ENCODE measurements at regions not wholly inside any gene's neighbourhood (a gene's known extent, or its start where the extent isn't known, plus 50 kb on each side); places are given as distances from the start of the nearest gene placed in this dataset.
A peak's percentile ranks its signal among the peaks of the same experiment; 100 is the strongest.

- no peak overlapping the region for H3K4me3 ChIP-seq (replicated peaks in 1 of 3; ENCODE audit: insufficient read depth in 1 of 3, low read depth in 1 of 3, low read length in 3 of 3)
- FAIRE-seq (no peak), DNase-seq (ENCODE audit: low read depth, low spot score) (no peak)
- no peaks in the 10 kb centered on the region for H3K9me3 ChIP-seq (replicated peaks; ENCODE audit: control insufficient read depth, insufficient read depth, low read length)
- H3K9me1 ChIP-seq (replicated peaks; ENCODE audit: control insufficient read depth, extremely low read depth, insufficient read depth, low read length), result no peaks in the 10 kb centered on the region
- peak overlapping the region; percentile 24 for H2AFZ ChIP-seq (ENCODE audit: low read depth, low read length)
- no peaks in the 10 kb centered on the region for H4K20me1 ChIP-seq (replicated peaks; ENCODE audit: control insufficient read depth, extremely low read depth, insufficient read depth, low read length)
- BruUV-seq (replicated peaks), result no TSS peak
- TF ChIP-seq MAX (IDR thresholded peaks at IDR 0.05; ENCODE audit: insufficient read depth, insufficient read length) (no peak), CTCF (IDR thresholded peaks at IDR 0.05; ENCODE audit: extremely low read depth in 1 of 2, insufficient read depth in 1 of 2, low read depth in 1 of 2, low read length in 2 of 2) (no peak)
- H3K27ac ChIP-seq (ENCODE audit: insufficient read depth, low read depth, low read length), result no peak overlapping the region
- CTCF ChIA-PET, result interaction anchor here (1.5 to 2.2 kb wide), 4 partner anchors 14 to 64 kb away, joined by 3 to 9 read pairs (median 7); no protein-coding TSS in a partner anchor
- no peaks in the 10 kb centered on the region for H3K27me3 ChIP-seq (ENCODE audit: control insufficient read depth in 2 of 2, insufficient read depth in 2 of 2, low read length in 2 of 2)
- dilution Hi-C loops (cut with MboI; ENCODE audit: extremely low pct_ligation_motif_present, low sequenced_read_pairs), result no loop called here
- H3K9ac ChIP-seq (replicated peaks; ENCODE audit: extremely low read depth, insufficient read depth, low read length), result no peak overlapping the region
- intact Hi-C loops (cut with micrococcal nuclease), result no loop called here
- no peak overlapping the region for H3K4me2 ChIP-seq (ENCODE audit: insufficient read depth, low read length)
- no peaks in the 10 kb centered on the region for H3K79me2 ChIP-seq (ENCODE audit: control insufficient read depth, insufficient read depth, low read length)
- POLR2A ChIA-PET, result no interaction called here
- H3K4me1 ChIP-seq (ENCODE audit: control insufficient read depth, extremely low read depth, insufficient read depth, low read length), result peaks cover 2% of the 10 kb centered on the region
- H3K36me3 ChIP-seq (ENCODE audit: control insufficient read depth in 2 of 2, extremely low read depth in 1 of 2, insufficient read depth in 2 of 2, low read length in 2 of 2), result no peaks in the 10 kb centered on the region
These were observed 67.5 kb upstream of the LCTL start for GRCh38 chr15:66633041-66633937.

- no peaks in the 10 kb centered on the region for H3K9me3 ChIP-seq (replicated peaks; ENCODE audit: control insufficient read depth, insufficient read depth, low read length)
- H3K9me1 ChIP-seq (replicated peaks; ENCODE audit: control insufficient read depth, extremely low read depth, insufficient read depth, low read length), result no peaks in the 10 kb centered on the region
- no peaks in the 10 kb centered on the region for H4K20me1 ChIP-seq (replicated peaks; ENCODE audit: control insufficient read depth, extremely low read depth, insufficient read depth, low read length)
- H3K4me1 ChIP-seq (ENCODE audit: control insufficient read depth, extremely low read depth, insufficient read depth, low read length), result peaks cover 7% of the 10 kb centered on the region
- ChIA-PET CTCF (interaction anchor here (1.5 to 2.2 kb wide), 3 partner anchors 15 to 64 kb away, joined by 3 to 9 read pairs (median 5); no protein-coding TSS in a partner anchor), POLR2A (no interaction called here)
- intact Hi-C loops (cut with micrococcal nuclease) (no loop called here), dilution Hi-C loops (cut with MboI; ENCODE audit: extremely low pct_ligation_motif_present, low sequenced_read_pairs) (no loop called here)
- BruUV-seq (replicated peaks), result no TSS peak
- no peak overlapping the region for H3K27ac ChIP-seq (ENCODE audit: insufficient read depth, low read depth, low read length)
- H3K36me3 ChIP-seq (ENCODE audit: control insufficient read depth in 2 of 2, extremely low read depth in 1 of 2, insufficient read depth in 2 of 2, low read length in 2 of 2), result no peaks in the 10 kb centered on the region
- H2AFZ ChIP-seq (ENCODE audit: low read depth, low read length), result no peak overlapping the region
- no peaks in the 10 kb centered on the region for H3K79me2 ChIP-seq (ENCODE audit: control insufficient read depth, insufficient read depth, low read length)
- no peak overlapping the region for H3K4me3 ChIP-seq (replicated peaks in 1 of 3; ENCODE audit: insufficient read depth in 1 of 3, low read depth in 1 of 3, low read length in 3 of 3)
- DNase-seq (ENCODE audit: low read depth, low spot score) (no peak), FAIRE-seq (no peak)
- TF ChIP-seq MAX (IDR thresholded peaks at IDR 0.05; ENCODE audit: insufficient read depth, insufficient read length) (no peak), MYC (IDR thresholded peaks at IDR 0.05; ENCODE audit: low read depth, low read length) (no peak), JUN (IDR thresholded peaks at IDR 0.05; ENCODE audit: borderline replicate concordance, insufficient read depth, insufficient read length, low read depth) (no peak), POLR2AphosphoS5 (IDR thresholded peaks at IDR 0.05; ENCODE audit: insufficient read depth, low read depth, low read length) (no peak), EZH2 (IDR thresholded peaks at IDR 0.05; ENCODE audit: borderline replicate concordance, low read depth, low read length, severe bottlenecking) (no peak), POLR2A (IDR thresholded peaks at IDR 0.05; ENCODE audit: low read depth, low read length) (no peak), GATA2 (IDR thresholded peaks at IDR 0.05; ENCODE audit: insufficient read depth, insufficient read length, low read depth, low read length) (no peak), CTCF (IDR thresholded peaks at IDR 0.05; ENCODE audit: extremely low read depth in 1 of 2, insufficient read depth in 1 of 2, low read depth in 1 of 2, low read length in 2 of 2) (no peak), FOS (IDR thresholded peaks at IDR 0.05; ENCODE audit: borderline replicate concordance, insufficient read depth, low read length) (no peak)
- H3K27me3 ChIP-seq (ENCODE audit: control insufficient read depth in 2 of 2, insufficient read depth in 2 of 2, low read length in 2 of 2), result no peaks in the 10 kb centered on the region
- H3K4me2 ChIP-seq (ENCODE audit: insufficient read depth, low read length), result no peak overlapping the region
- no peak overlapping the region for H3K9ac ChIP-seq (replicated peaks; ENCODE audit: extremely low read depth, insufficient read depth, low read length)
These were observed 68.1 kb upstream of the LCTL start for GRCh38 chr15:66633938-66634250.

Data from endothelial cell of umbilical vein (primary cell).